Fibroblast of mammary gland (primary cell): ENCODE measurements at regions not wholly inside any gene's neighbourhood (a gene's known extent, or its start where the extent isn't known, plus 50 kb on each side); places are given as distances from the start of the nearest gene placed in this dataset.
A peak's percentile ranks its signal among the peaks of the same experiment; 100 is the strongest.

Source experiments
- DNase-seq: peaks from one replicate; pipeline ENCODE4 v3.0.0-alpha.2; 2010; ENCODE audit warnings: low read depth
- H3K4me3 ChIP-seq: 2 replicates; pipeline ENCODE4 v1.5.1; 2011; ENCODE audit warnings: low read depth, mild to moderate bottlenecking, low read length, moderate library complexity; ENCODE audit not compliant: control insufficient read depth
- TF ChIP-seq, protein P1 (sequence below): conservative IDR thresholded peaks from 2 replicates; pipeline ENCODE4 v1.5.1; 2011; ENCODE audit warnings: low read depth, low read length, inconsistent platforms; ENCODE audit not compliant: control insufficient read depth, insufficient read depth

DNA sequence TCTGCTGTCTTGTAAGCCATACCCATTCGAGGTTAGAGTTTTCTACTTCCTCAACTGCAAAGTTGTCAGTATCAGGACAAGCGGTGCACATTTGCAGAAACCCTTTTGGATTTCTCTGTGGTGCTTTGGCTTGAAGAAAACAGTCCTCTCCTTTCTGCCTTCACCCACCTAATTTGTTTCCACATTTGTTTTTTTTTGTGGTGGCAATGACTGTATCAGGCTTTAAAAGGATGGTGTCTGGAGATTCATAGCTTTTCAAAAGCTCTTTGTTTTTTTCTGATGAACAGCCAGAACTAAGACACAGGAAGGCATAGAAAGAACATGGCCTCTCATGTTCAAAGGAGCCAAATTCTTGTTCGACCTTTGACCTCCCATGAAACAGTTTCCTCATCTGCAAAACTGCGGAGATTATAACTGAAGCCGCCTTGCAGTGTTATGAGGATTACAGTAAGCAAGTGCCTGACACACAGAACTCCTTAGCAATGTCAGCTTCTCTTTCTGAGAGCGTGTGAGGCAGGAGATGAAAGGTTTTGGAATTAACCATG is 270.6 kb upstream of the TBX3 start:
- DNase-seq, result no peak
- no peak overlapping the region for H3K4me3 ChIP-seq
- TF ChIP-seq, protein P1, sequence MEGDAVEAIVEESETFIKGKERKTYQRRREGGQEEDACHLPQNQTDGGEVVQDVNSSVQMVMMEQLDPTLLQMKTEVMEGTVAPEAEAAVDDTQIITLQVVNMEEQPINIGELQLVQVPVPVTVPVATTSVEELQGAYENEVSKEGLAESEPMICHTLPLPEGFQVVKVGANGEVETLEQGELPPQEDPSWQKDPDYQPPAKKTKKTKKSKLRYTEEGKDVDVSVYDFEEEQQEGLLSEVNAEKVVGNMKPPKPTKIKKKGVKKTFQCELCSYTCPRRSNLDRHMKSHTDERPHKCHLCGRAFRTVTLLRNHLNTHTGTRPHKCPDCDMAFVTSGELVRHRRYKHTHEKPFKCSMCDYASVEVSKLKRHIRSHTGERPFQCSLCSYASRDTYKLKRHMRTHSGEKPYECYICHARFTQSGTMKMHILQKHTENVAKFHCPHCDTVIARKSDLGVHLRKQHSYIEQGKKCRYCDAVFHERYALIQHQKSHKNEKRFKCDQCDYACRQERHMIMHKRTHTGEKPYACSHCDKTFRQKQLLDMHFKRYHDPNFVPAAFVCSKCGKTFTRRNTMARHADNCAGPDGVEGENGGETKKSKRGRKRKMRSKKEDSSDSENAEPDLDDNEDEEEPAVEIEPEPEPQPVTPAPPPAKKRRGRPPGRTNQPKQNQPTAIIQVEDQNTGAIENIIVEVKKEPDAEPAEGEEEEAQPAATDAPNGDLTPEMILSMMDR, result no peak

DNA sequence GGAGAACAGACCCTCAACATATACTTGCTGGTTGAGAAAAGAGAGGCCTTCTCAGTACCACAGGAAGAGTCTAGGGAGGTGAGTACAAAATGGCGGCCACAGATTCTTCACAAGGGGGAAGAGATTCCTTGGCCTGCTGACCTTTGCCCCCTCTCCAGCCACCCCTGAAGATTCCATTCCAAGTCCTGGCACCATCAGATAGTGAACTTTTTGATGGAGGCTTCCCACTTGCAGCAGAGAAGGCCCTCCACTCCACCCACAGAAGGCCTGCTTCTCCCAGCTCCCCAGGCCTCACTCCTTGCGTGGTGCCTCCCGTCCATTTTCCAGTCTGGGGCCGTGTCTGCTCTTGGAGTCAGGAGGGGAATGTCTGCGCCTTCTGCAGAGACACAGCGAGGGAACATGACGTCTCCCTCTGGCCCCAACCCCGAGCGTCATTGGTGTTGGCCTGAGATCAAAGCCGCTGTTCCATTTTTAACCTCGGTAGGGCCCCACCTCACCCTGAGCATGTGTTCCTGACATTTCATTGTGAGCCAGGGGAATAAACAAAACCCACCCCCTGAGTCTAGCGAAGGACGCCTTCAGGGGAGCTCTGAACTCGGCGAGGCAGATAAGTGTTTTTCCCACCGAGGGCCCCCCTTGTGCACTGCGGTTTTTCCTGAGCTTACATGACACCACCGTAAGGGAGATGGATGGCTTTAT is 268.7 kb upstream of the TBX3 start:
- TF ChIP-seq, protein P1, result no peak
- H3K4me3 ChIP-seq, result no peak overlapping the region
- no peak for DNase-seq

DNA sequence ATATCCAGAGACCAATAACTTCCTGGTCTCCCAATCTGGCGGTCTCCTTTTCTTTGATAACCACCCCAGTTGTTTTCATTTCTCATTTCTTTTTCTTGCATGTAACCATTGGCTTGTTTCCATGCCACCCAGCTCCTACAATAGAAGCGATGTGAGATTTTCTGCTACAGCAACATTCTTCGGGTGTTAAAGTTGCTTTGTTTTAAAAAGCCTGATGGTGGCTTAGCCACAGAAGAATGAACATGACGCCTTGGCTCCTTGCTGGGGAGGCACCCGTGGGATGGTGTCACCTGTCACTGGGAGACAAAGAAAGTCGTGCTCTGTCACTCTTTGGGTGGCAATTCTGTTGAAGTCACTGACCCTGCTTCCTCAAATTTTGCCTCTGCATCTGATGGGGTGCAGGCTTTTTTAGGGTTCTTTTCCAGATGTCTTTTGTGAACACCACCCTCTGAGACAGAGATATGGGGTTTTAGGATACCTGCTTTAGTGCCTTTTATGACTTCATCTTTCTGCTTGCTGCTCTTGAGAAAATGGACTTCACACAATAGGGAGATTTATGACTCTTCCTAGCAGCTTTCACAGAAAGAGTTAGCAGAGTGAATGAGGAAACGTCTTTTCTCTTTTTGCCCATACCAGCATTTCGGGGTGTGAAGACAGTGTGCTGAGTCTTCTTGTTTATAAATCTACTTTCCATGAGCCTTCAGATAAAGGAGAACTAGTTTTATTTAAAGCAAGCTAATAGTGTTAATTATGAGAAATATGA is 265.3 kb upstream of the TBX3 start:
- H3K4me3 ChIP-seq, result no peak overlapping the region
- no peak for DNase-seq
- TF ChIP-seq, protein P1, result no peak

DNA sequence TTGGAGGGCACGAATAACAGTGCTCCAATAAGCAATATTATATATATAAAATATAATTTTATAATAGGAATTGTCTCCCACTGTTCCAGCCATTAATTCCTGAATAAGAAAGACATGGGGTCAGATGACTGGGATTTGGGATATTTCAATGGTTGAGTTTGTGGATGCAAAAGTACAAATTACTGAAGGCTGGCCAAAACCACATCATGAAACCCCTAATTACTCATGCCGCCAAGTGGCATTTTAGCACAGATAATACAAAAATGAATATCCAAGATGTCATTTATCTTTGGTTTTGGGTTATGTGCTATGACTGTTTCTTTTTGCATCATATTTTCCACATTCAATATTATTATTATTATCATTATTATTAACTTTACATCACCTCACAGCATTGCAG is 261.4 kb upstream of the TBX3 start:
- no peak overlapping the region for H3K4me3 ChIP-seq
- TF ChIP-seq, protein P1, result no peak
- DNase-seq, result peak; percentile 48

DNA sequence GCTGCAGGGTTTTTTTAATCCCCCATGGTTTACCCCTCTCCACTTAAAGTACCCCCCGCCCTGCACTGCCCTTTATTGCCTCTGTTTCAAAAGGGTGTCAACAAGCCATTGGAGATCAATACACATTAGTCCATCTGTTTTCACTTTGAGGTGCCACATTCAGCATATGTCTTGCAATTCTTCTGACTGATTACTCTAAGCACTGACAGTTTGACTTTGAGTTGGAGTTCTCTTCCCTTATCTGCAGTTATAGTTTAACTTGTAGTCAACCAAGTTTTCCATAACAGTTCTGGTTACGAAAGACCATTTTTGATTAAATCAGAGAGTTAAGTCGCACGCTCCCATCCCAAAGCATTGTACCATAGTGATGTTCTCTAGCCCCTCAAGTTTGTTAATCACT is 260.8 kb upstream of the TBX3 start:
- TF ChIP-seq, protein P1, result no peak
- no peak overlapping the region for H3K4me3 ChIP-seq
- DNase-seq, result no peak

DNA sequence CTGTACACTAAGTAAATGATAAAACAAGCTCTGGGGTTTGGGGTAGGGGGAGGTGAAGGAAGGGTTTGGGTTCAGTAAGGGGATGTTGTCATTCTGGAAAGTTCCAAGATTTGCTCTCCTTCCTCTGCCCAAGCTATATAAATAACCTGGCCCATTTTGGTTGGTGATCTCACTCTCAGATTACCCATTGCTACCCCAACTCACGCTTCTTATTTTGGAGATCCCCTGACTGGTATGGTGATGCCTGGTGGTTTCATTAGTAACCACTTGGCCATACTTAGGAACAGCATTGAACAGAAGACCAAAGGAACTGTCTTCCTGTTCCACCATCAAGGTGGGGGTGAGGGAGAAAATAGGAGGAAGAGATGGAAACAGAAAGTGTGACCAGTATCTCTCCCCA is 259.6 kb upstream of the TBX3 start:
- TF ChIP-seq, protein P1, result no peak
- no peak overlapping the region for H3K4me3 ChIP-seq
- DNase-seq, result no peak
